ENCODE measurements at regions not wholly inside any gene's neighbourhood (a gene's known extent, or its start where the extent isn't known, plus 50 kb on each side); places are given as distances from the start of the nearest gene placed in this dataset.

DNA sequence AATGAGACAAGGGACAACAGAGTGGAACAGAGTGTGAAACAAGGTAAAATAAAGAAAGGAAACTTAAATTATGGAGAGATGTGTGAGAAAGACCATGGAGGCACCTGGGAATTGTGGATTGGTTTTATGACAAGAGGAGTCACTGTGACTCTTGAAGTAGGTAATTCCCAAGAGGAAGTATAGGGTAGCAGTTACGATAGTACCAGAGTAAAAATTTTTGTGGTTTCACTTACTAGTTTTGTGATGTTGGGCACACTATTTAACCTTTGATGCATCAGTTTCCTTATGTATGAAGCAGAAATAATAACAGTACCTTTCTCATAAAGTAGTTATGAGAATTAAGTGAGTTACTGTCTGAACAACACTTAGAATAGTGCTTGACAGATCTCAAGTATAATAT lies 267.9 kb upstream of the DPYD start:
- H3K4me3 ChIP-seq (ENCODE audit: low read depth, poor library complexity, severe bottlenecking) = no peak overlapping the region
- DNase-seq (ENCODE audit: low spot score in 2 of 2) = no peak
- 76 to 77% methylated on average over 1 of the region's 1 CpG for WGBS, 2 donors
- TF ChIP-seq CTCF (IDR thresholded peaks at IDR 0.05) (no peak), POLR2A (IDR thresholded peaks at IDR 0.05) (no peak)
- intact Hi-C loops (cut with DNase I; ENCODE audit: low total_unique reads) = no loop called here

DNA sequence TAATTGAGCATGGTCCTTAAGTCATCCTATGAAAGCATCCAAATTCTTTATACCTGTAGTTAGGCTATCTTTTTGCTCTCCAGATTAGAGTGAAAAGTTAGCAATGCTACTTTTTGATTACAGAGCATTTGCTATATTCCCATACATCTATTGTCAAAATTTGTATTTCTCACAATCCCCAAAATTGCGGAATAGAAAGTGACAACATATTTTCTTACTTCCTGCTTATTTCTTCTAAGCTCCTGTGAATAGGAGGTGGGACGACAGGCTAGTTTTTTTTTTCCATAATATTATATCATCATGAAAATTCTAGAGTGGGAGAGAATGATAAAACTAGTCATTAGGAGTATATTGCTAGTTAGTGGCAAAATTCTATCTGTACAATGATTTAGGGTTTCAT lies 264.0 kb upstream of the DPYD start:
- TF ChIP-seq POLR2A (IDR thresholded peaks at IDR 0.05) = no peak
- TF ChIP-seq CTCF (IDR thresholded peaks at IDR 0.05) = no peak

DNA sequence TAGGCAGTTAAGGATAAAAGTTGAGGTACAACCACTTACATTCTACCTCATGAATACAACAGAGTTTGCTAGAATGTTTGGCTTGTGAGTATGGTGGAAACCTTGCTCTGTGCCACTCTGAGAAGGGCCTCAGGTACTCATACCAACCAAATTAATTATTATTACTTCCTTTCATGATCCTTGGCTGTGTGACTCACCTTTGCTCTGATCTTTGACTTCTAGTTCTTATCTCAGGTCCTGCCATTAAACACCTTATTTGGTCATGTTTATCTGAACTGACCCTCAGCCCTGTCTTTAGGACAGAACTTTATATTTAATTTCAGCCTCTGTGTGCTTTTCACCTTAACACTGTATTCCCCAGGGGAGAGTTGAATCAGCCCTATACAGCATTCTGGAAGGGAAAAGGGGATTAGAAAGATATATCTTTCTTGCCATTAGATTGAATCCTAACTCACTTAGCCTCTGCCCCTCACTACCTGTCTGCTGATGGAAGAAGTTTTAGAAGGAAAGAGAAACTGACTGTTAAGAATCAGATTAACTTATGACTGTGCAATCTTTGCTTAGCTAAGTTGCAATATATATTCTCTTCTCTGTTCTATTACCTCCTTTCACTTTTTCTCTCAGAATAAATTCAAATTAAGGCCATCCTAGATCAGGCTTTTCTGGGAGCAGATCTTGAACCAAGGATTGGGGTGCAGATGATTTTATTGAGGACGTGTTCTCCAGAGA lies 260.4 kb upstream of the DPYD start:
- TF ChIP-seq POLR2A (IDR thresholded peaks at IDR 0.05) (no peak), CTCF (IDR thresholded peaks at IDR 0.05) (no peak)
- no peak overlapping the region for H3K4me3 ChIP-seq (ENCODE audit: low read depth, poor library complexity, severe bottlenecking)
- no peak for DNase-seq (ENCODE audit: low spot score in 2 of 2)
- intact Hi-C loops (cut with DNase I; ENCODE audit: low total_unique reads) = no loop called here
- 93% methylated on average over 1 of the region's 1 CpG for WGBS, 2 donors

More for the DNA sequence above, 264.0 kb upstream of the DPYD start:
- DNase-seq (ENCODE audit: low spot score in 2 of 2) = no peak
- H3K4me3 ChIP-seq (ENCODE audit: low read depth, poor library complexity, severe bottlenecking) = no peak overlapping the region
- intact Hi-C loops (cut with DNase I; ENCODE audit: low total_unique reads) = no loop called here
- WGBS, 2 donors = 85 to 86% methylated on average over 2 of the region's 2 CpGs

DNA sequence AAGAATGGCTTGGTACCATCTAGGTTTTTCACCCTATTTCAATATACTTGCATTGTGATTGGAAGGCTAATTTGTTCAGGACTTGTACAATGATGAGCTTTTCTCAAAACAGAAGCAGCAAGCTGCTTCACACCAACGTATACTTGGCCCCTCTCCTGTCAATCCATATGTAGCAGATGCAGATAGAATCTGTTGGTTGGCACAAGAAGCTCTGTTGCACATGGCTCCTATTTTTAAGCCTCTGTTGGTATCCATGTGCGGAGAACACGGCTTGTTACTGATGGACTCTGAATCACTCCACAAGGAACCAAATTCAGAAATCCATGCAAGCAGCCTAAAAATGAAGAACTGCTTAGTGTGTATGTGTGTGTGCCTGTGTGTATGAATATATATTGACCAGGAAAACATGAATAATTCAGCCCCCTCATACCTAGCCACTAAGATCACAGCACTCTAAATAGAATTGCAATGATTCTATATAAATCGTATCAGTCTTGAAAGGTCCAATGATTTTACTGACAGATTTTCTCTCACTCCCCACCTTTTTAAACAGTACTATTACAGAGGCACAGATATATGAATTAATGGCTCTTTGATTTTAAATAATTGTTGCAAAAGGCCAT lies 258.4 kb upstream of the DPYD start:
- DNase-seq (ENCODE audit: low spot score in 2 of 2) = no peak
- intact Hi-C loops (cut with DNase I; ENCODE audit: low total_unique reads) = no loop called here
- WGBS, 2 donors = 67 to 71% methylated on average over 4 of the region's 4 CpGs
- no peak for TF ChIP-seq POLR2A (IDR thresholded peaks at IDR 0.05)
- TF ChIP-seq CTCF (IDR thresholded peaks at IDR 0.05) = no peak
- H3K4me3 ChIP-seq (ENCODE audit: low read depth, poor library complexity, severe bottlenecking) = no peak overlapping the region

- intact Hi-C loops (cut with DNase I; ENCODE audit: low total_unique reads) = no loop called here
- DNase-seq (ENCODE audit: low spot score in 2 of 2) = no peak
- TF ChIP-seq POLR2A (IDR thresholded peaks at IDR 0.05) (no peak), CTCF (IDR thresholded peaks at IDR 0.05) (no peak)
- 86 to 91% methylated on average over 2 of the region's 2 CpGs for WGBS, 2 donors
- H3K4me3 ChIP-seq (ENCODE audit: low read depth, poor library complexity, severe bottlenecking) = no peak overlapping the region
These were observed 256.9 kb upstream of the DPYD start for GRCh38 chr1:98177751-98178150.
